ENCODE measurements at regions not wholly inside any gene's neighbourhood (a gene's known extent, or its start where the extent isn't known, plus 50 kb on each side); places are given as distances from the start of the nearest gene placed in this dataset.

DNA sequence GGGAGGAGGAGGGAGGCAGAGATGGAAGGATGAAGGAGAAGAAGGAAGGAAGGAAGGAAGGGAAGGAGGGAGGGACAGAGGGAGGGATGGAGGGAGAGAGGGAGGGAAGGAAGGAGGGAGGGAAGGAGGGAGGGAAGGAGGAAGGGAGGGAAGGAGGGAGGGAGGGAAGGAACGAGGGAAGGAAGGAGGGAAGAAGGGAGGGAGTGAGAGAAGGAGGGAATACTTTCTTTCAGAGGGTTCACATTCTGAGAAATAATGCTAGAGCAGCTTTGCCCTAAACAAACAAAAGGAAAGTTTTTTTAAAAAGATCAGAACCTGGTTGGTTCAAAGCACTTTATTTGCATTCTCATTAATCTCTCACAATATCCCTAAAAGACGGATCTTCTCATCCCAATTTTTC is 96.1 kb upstream of the NXT1 start:
- TF ChIP-seq, protein P1, sequence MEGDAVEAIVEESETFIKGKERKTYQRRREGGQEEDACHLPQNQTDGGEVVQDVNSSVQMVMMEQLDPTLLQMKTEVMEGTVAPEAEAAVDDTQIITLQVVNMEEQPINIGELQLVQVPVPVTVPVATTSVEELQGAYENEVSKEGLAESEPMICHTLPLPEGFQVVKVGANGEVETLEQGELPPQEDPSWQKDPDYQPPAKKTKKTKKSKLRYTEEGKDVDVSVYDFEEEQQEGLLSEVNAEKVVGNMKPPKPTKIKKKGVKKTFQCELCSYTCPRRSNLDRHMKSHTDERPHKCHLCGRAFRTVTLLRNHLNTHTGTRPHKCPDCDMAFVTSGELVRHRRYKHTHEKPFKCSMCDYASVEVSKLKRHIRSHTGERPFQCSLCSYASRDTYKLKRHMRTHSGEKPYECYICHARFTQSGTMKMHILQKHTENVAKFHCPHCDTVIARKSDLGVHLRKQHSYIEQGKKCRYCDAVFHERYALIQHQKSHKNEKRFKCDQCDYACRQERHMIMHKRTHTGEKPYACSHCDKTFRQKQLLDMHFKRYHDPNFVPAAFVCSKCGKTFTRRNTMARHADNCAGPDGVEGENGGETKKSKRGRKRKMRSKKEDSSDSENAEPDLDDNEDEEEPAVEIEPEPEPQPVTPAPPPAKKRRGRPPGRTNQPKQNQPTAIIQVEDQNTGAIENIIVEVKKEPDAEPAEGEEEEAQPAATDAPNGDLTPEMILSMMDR (IDR thresholded peaks at IDR 0.05) = no peak
- no peak for TF ChIP-seq POLR2A (IDR thresholded peaks at IDR 0.05)

Measured in right lobe of liver (tissue), 4 donors.